ENCODE measurements at regions not wholly inside any gene's neighbourhood (a gene's known extent, or its start where the extent isn't known, plus 50 kb on each side); places are given as distances from the start of the nearest gene placed in this dataset.
"Not testable (repeated sequence)": the region's sequence is repeated elsewhere in the genome, so short reads cannot be mapped to it uniquely, and the experiment has no call there.

GRCh38 chr12:24503477-24503876 is 445.4 kb downstream of the BCAT1 start:
- DNase-seq, result not testable (repeated sequence)

- DNase-seq, result no peak
Observed at GRCh38 chr12:24500831-24501230, 448.1 kb downstream of the BCAT1 start.

DNA sequence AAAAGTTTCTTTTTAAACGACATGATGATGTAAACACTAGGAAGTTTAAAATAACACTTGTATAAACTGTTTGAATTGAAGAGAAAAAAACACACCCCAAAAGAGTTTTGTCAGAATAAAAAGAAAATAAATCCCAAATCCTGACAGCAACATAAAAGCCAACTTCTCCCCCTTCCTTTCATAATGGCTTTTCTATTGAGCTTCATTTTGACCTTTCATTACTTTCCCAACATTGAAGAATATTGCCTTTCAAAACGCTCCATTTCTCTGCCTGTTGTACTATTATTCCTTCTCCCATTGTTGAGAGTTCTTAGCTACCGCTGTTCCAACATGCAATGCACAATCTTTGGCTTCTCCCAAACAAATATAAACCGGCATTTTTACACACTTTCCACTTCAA is 448.5 kb downstream of the BCAT1 start:
- DNase-seq, result no peak

GRCh38 chr12:24499151-24500146 is 449.5 kb downstream of the BCAT1 start:
- DNase-seq, result no peak

GRCh38 chr12:24496755-24497154 is 452.1 kb downstream of the BCAT1 start:
- DNase-seq, result no peak

DNA sequence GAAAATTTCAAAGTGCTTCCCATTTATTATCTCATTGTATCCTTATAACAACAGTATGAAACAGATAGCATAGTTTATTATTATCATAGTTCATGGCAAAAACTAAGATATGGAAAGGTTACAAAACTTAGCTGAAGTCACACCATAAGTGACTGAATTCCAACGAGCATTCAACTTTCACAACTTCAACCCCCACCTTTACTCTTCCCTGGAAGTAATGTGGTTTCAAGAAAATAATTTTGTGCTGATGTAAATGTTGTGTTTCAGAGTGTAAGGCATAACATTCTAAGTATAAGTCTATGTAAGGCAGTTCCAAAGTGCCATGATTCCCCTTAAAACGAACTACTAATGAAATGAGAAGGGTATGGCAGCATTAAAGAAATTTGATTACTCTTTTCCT is 454.5 kb downstream of the BCAT1 start:
- DNase-seq, result no peak

GRCh38 chr12:24491968-24492367 is 456.9 kb downstream of the BCAT1 start:
- DNase-seq, result no peak

DNA sequence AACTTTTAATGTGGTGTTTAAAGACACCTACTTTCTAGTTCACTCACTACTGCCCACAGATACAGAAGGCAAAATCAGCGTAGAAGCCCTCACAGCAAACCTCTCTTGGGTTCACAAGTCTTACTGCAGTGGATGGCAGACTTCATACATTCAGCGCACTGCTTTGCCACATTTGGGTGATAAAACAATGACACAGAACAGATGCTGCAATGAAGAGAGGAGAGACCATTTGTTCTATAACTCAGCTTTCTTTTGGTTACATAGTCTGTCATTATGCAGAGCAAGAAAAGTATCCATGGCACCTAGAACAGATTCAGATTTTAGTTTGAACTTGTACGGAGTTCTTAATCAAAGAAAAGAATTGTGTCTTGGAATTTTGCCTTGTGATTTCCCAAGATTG is 459.0 kb downstream of the BCAT1 start:
- DNase-seq, result no peak

GRCh38 chr12:24488906-24489619 is 459.8 kb downstream of the BCAT1 start:
- no peak for DNase-seq

DNA sequence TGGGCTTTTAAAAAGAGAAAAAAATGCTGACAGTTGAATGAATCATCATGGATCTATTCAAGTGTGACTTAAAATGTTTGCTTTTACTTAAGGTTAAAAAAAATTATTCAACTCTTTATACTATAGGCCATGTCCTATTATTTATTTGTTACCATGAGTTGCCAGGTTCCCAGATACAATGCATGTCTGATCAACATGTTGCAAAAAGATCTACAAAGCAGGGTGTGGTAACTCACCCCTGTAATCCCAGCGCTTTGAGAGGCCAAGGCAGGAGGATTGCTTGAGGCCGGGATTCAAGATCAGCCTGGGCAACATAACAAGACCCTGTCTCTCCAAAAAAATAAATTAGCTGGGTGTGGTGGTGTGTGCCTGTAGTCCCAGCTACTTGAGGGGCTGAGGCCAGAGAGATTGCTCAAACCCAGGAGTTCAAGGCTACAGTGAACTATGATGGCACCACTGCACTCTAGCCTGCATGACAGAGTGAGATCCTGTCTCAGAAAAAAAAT is 460.8 kb downstream of the BCAT1 start:
- no peak for DNase-seq

GRCh38 chr12:24487606-24488005 is 461.3 kb downstream of the BCAT1 start:
- DNase-seq, result no peak

GRCh38 chr12:24483732-24484131 is 465.2 kb downstream of the BCAT1 start:
- DNase-seq, result no peak

GRCh38 chr12:24482882-24483604 is 465.9 kb downstream of the BCAT1 start:
- DNase-seq, result no peak

DNA sequence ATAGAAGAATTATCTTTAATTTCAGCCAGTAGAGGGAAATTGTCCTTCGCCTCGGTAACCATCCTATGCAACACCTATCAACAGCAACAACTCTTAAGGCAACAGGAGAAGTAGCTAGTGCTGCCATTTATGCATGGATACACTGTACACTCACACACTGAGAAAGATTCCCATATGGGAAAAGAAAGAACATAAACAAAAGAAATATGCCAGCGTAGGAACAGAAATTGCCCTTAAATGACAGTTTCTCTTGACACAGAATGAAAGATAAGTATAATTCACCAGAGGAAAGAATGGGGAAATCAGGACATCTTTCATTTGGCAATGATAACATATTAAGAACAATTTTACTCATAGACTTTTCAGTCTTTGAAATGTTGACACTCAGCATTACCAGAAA is 466.9 kb downstream of the BCAT1 start:
- no peak for DNase-seq

DNA sequence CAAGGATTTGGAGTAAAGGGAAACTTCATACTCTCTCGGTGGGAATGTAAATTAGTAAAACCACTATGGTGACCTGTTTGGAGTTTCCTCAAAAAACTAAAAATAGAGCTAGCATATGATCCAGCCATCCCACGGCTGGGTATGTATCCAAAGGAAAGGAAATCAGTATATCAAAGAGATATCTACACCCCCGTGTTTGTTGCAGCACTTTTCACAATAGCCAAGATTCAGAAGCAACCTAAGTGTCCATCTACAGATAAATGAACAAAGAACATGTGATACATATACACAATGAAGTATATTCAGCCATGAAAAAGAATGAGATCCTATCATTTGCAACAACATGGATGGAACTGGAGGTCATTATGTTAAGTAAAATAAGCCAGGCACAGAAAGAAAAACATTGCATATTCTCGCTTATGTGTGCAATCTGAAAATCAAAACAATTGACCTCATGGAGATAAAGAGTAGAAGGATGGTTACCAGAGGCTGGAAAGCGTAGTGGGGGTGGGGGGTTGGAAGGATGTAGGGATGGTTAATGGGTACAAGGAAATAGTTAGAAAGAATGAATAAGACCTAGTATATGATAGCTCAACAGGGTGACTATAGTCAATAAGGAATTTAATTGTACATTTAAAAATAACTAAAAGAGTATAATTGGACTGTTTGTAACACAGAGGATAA is 468.0 kb downstream of the BCAT1 start:
- DNase-seq, result no peak

DNA sequence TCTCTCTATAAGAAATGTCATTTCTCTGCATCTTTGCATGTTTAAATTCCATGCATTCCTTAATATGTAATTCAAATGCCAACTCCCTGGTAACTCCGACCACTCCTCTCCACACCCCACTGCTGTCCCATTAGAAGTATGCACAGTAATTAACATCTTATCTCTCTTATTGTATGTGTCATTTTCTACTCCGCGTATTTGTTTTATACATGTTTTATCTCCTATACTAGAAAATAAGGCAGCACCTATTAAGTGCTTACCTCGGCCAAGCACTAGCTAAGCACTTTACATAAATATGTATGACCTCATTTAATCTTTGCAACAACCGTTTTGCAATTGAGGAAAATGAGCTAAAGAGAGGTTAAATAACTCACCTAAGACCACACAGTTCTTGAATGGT is 469.8 kb downstream of the BCAT1 start:
- DNase-seq, result no peak

- no peak for DNase-seq
Observed at GRCh38 chr12:24478254-24478653, 470.6 kb downstream of the BCAT1 start.

DNA sequence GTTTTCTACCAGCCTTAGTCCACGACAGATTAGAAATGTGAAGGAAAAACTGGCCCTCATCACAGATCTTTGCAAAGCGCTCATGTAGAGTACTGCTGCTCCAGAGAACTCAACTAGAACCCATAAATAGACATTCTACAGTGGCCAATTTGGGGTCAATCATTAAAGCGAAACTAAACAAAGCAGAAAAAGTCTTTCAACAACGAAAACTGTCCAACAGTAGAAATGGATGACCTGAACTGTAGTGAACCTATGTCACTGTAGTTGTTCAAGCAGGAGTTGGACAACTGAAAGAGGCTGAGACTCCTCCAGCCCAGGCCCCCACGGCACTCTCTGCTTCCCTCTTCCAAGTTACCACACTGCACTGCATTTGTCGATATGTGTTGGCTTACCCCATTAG is 472.6 kb downstream of the BCAT1 start:
- DNase-seq, result no peak

DNA sequence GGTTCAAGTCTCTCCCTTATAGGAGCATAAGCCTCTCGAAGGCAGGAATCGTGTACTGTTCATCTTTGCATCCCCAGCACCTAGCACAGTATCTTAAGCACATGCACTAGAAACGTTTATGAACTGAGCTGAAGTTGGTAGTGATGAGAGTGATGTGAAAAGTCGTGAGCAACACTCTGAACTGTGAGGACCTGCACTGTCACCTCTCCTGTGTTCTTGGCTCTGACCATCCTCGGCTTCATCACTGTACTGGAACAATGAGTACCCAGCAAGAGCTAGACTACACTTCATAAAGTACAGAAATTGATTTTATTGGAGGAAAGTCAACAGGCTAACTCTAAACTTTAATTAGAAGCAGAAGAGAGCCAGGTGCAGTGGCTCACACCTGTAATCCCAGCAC is 473.6 kb downstream of the BCAT1 start:
- no peak for DNase-seq

- no peak for DNase-seq
Observed at GRCh38 chr12:24473097-24473496, 475.8 kb downstream of the BCAT1 start.

DNA sequence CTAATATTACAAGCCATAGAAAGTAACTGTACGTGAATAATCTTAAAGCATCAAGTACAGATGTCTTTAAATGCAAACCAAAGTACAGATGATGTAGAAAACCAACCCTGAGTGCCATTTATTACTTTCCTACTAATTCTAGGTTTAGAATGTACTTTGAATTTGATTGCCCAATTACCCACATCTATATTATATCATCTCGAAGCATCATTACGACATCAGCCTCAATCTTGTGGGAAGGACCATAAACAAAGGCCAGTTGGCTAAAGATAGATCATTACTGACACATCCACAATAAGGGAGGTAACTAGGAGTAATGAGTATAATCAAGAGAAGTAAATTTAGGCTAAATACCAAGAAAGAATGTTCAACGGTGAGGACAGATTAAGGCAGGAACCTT is 478.9 kb downstream of the BCAT1 start:
- peak; percentile 42 to 77 for DNase-seq

DNA sequence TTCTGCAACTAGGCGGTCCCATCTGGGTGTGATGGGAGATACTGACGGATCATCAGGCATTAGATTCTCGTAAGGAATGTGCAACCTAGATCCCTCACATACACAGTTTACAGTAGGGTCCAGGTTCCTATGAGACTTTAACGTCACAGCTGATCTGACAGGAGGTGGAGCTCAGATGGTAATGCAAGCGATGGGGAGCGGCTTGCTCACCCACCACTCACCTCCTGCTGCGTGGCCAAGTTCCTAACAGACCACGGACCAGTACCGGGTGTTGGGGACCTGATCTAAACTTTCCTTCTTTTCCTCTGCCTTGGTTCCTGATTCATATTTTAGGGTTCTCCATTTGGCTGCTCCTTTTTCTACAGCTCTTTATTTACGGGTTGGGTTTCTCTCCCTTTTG is 479.8 kb downstream of the BCAT1 start:
- no peak for DNase-seq
